Neural crest cell (in vitro differentiated cells): ENCODE measurements at regions not wholly inside any gene's neighbourhood (a gene's known extent, or its start where the extent isn't known, plus 50 kb on each side); places are given as distances from the start of the nearest gene placed in this dataset.
A peak's percentile ranks its signal among the peaks of the same experiment; 100 is the strongest.

ENCODE experiments used
- DNase-seq: peaks from one replicate; pipeline ENCODE4 v3.0.0; 2021; ENCODE audit warnings: low read depth, mixed read lengths, low spot score
- H3K27ac Mint-ChIP-seq: one replicate; pipeline ENCODE4 v1.8.0; 2021; ENCODE audit warnings: mild to moderate bottlenecking, mixed read lengths; ENCODE audit not compliant: unreplicated experiment
- H3K27me3 Mint-ChIP-seq: 2 replicates; pipeline ENCODE4 v1.8.0; 2021; ENCODE audit warnings: low read depth, mild to moderate bottlenecking, mixed read lengths
- H3K36me3 Mint-ChIP-seq: 2 replicates; pipeline ENCODE4 v1.8.0; 2021; ENCODE audit warnings: low read depth, mild to moderate bottlenecking, mixed read lengths
- H3K4me1 Mint-ChIP-seq: 2 replicates; pipeline ENCODE4 v1.8.0; 2021; ENCODE audit warnings: mixed read lengths
- H3K4me3 Mint-ChIP-seq: one replicate; pipeline ENCODE4 v1.8.0; 2021; ENCODE audit warnings: mild to moderate bottlenecking, mixed read lengths
- H3K9me3 Mint-ChIP-seq: 2 replicates; pipeline ENCODE4 v1.8.0; 2021; ENCODE audit warnings: mixed read lengths
- TF ChIP-seq, protein P1 (sequence below): fragments of 200-600 bp; sonication (generic); conservative IDR thresholded peaks from 2 replicates; pipeline ENCODE4 v1.5.0; 2021; ENCODE audit warnings: antibody characterized with exemption, mild to moderate bottlenecking

DNA sequence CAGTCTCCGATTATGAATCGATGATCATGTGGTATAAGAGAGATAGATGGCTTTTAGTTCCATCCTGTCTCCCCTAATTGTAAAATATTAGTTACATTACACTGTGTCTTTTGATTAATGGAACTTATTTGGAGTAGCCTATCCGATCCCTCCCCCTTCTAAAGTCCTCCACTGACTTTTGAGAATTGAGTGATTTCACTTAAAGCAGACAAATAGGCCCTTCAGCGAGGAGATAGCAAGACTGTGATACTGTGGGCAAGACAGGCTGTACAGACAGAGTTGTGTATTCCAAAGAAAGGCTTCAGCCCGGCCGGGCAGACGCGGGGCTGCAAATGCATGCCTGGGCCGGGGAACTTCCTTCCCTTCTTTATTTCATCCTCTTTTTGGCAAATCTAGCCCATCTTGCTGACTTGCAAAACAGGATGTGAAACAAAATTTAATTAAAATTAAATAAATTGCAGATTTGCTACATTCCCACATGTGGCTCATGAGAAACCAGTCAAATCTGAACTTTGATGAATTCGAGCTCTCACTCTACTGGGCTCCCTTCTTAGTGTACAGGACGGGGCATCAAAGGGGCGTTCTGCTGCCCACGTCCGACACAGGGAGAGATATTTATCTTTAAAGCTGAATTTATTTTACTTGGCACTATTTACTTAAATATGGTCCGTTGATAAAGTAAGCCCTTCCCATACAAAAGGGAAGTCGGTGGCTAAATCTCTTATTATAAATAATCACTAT is 314.8 kb downstream of the ZNF536 start:
- Mint-ChIP-seq H3K4me3 (no peak overlapping the region), H3K27ac (no peak overlapping the region), H3K27me3 (peaks cover 21% of the 10 kb centered on the region), H3K36me3 (no peaks in the 10 kb centered on the region), H3K9me3 (no peaks in the 10 kb centered on the region), H3K4me1 (peaks cover 24% of the 10 kb centered on the region)
- TF ChIP-seq, protein P1, sequence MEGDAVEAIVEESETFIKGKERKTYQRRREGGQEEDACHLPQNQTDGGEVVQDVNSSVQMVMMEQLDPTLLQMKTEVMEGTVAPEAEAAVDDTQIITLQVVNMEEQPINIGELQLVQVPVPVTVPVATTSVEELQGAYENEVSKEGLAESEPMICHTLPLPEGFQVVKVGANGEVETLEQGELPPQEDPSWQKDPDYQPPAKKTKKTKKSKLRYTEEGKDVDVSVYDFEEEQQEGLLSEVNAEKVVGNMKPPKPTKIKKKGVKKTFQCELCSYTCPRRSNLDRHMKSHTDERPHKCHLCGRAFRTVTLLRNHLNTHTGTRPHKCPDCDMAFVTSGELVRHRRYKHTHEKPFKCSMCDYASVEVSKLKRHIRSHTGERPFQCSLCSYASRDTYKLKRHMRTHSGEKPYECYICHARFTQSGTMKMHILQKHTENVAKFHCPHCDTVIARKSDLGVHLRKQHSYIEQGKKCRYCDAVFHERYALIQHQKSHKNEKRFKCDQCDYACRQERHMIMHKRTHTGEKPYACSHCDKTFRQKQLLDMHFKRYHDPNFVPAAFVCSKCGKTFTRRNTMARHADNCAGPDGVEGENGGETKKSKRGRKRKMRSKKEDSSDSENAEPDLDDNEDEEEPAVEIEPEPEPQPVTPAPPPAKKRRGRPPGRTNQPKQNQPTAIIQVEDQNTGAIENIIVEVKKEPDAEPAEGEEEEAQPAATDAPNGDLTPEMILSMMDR = no peak
- DNase-seq = no peak

DNA sequence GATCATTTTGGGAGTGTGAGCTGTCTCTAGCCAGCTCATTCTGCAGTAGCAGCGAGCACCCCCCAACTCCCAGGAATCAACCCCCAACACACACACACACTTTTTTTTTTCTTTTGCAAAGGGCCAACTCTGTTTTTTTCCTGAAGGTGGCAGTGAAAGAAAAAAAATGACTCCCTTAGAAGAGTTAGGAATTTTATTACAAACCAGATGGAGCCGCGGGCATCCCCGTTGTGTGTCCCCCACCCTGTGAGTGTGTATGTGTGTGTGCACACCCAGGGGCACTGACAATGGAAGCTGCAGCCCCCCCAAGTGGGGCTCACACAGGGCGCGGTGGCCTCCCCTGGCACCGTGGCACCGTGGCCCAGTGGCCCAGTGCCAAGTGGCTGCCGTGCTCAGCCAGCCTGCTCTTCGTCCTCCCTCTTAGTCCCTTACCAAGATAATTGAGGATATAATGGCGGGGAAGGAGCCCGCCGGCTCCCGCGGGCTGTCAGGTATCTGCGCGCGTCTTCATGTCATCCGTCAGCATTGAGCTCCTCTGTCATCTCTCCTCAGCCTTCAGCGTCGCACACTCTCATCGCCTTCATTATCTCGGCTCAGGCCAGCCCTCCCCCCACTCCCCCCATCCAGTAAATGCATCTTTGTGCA is 314.1 kb downstream of the ZNF536 start:
- no peak overlapping the region for H3K4me3 Mint-ChIP-seq
- H3K4me1 Mint-ChIP-seq = peaks cover 19% of the 10 kb centered on the region
- TF ChIP-seq, protein P1 = no peak
- H3K27me3 Mint-ChIP-seq = peaks cover 20% of the 10 kb centered on the region
- H3K27ac Mint-ChIP-seq = no peak overlapping the region
- no peak for DNase-seq
- H3K36me3 Mint-ChIP-seq = no peaks in the 10 kb centered on the region
- no peaks in the 10 kb centered on the region for H3K9me3 Mint-ChIP-seq

DNA sequence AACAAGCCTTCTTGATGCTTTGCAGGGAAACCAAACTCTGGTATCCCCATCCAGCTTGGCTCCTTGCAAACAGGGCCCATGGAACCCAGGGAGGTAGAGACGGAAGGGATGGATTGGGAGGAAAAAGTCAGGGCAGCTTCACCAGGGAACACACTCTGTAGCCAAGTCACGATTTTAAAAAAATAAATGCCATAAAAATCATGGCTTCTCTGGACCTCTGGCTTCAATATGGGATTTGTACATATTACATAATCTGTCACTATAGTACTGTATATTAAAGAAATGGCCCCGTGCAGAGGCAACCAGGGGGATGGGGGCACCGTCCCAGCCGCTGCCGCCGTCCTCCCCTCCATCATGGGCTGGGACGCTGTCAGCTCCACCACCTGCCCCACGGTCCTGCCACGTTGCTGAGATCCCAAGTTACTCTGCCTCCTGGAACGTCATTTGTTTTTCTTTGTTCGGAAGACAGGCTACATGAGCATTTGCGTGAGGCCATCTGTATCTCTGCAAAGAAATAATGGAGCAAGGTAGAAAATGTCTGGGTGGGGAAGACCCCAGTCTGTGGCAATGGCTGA is 313.3 kb downstream of the ZNF536 start:
- Mint-ChIP-seq H3K9me3 (no peaks in the 10 kb centered on the region), H3K27ac (no peak overlapping the region), H3K4me1 (peaks cover 11% of the 10 kb centered on the region), H3K4me3 (no peak overlapping the region), H3K36me3 (no peaks in the 10 kb centered on the region), H3K27me3 (peaks cover 17% of the 10 kb centered on the region)
- no peak for DNase-seq
- TF ChIP-seq, protein P1 = no peak

DNA sequence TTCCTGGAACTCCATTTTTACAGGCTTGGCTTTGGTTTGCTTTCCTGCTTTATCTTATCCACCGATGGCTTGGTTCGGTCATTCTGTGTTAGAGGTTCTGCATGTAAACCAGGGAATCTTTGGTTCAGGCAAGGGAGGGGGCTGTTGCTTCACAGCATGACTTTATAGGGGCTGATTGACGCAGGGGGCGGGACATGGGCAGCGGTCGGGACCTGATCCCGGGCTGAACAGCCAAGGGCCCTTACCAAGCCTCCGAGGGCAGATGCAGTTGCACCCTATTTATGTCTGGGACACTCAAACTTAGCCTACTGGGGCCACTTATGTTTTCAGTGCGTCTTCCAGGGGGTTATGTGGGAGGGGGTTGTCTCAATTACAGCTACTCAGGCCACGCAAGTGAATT is 312.4 kb downstream of the ZNF536 start:
- TF ChIP-seq, protein P1 = no peak
- Mint-ChIP-seq H3K4me3 (no peak overlapping the region), H3K27ac (no peak overlapping the region), H3K9me3 (no peaks in the 10 kb centered on the region), H3K27me3 (peaks cover 14% of the 10 kb centered on the region), H3K36me3 (no peaks in the 10 kb centered on the region), H3K4me1 (peaks cover 9% of the 10 kb centered on the region)
- DNase-seq = no peak

DNA sequence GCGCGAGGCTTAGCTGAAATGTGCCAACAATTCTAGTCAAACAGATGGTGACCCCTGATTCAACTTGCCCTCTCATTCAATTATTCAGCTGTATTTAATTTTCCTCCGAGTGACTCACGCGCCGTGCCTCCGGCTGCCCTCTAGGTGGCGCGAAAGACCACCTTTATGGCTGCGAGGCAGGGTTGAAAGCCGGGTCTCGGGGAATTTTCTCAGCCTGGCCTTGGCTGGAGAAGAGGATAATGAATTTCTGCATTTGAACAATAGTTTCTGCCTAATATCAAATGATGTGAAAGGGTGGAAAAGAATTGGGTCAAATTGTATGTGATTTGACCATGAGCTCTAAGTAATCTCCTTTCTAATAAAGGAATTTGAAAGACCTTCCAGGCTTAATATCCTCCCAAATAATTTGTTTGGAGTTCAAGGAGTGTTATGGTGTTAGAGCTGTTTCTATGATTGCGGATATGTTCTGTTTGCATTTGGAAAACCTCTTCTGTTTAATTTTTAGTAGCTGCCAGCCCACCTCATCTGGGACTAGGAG is 310.9 kb downstream of the ZNF536 start:
- H3K4me1 Mint-ChIP-seq = peaks cover 9% of the 10 kb centered on the region
- H3K27ac Mint-ChIP-seq = no peak overlapping the region
- no peaks in the 10 kb centered on the region for H3K9me3 Mint-ChIP-seq
- no peak overlapping the region for H3K4me3 Mint-ChIP-seq
- DNase-seq = peak; percentile 85
- peaks cover 10% of the 10 kb centered on the region for H3K27me3 Mint-ChIP-seq
- TF ChIP-seq, protein P1 = peak; percentile 97
- H3K36me3 Mint-ChIP-seq = no peaks in the 10 kb centered on the region
